Bone marrow (tissue), 2 donors: ENCODE measurements at regions not wholly inside any gene's neighbourhood (a gene's known extent, or its start where the extent isn't known, plus 50 kb on each side); places are given as distances from the start of the nearest gene placed in this dataset.
"Not testable (repeated sequence)": the region's sequence is repeated elsewhere in the genome, so short reads cannot be mapped to it uniquely, and the experiment has no call there.

Experiments
- DNase-seq, 2 donors: peaks; one replicate each; lab custom pipeline; 2025; lab: John Stamatoyannopoulos, UW

- no peak for DNase-seq
Measured at GRCh38 chr7:119886007-119886406, 387.0 kb upstream of the KCND2 start.

DNA sequence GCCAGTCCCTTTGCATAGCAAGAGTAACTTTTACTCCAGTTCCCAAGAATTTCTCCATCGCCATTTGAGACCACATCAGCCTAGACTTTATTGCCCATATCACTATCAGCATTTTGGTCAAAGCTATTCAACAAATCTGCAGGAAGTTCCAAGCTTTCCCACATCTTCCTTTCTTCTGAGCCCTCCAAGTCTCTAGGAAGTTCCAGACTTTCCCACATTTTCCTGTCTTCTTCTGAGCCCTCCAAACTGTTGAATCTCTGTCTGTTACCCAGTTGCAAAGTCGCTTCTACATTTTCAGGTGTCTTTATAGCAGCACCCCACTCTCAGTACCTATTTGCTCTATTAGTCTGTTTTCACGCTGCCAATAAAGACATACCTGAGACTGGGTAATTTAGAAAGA is 386.4 kb upstream of the KCND2 start:
- not testable (repeated sequence) for DNase-seq

GRCh38 chr7:119888251-119888650 is 384.7 kb upstream of the KCND2 start:
- no peak for DNase-seq

- no peak for DNase-seq
Measured at GRCh38 chr7:119890631-119891030, 382.3 kb upstream of the KCND2 start.

DNA sequence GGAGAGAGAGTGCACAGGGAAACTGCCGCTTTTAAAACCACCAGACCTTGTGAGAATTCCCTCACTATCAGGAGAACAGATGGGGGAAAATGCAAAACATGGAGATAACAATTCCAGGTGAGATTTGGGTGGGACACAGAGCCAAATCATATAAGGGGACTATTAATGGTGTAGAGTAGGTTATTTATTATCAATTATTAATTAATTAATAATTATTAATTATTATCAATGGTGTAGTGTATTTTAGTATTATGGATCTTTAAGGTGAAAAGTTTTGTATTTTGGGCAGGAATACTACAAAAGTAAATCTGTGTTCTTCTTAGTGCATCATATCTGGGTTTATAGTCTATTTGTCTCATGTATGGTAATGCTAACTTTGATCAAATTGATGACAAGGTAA is 377.7 kb upstream of the KCND2 start:
- no peak for DNase-seq

- DNase-seq = no peak
Measured at GRCh38 chr7:119896386-119896785, 376.6 kb upstream of the KCND2 start.

GRCh38 chr7:119900996-119901672 is 371.8 kb upstream of the KCND2 start:
- DNase-seq = no peak

GRCh38 chr7:119903085-119903484 is 369.9 kb upstream of the KCND2 start:
- no peak for DNase-seq

GRCh38 chr7:119905495-119905894 is 367.5 kb upstream of the KCND2 start:
- DNase-seq = no peak

GRCh38 chr7:119908948-119909347 is 364.0 kb upstream of the KCND2 start:
- no peak for DNase-seq

DNA sequence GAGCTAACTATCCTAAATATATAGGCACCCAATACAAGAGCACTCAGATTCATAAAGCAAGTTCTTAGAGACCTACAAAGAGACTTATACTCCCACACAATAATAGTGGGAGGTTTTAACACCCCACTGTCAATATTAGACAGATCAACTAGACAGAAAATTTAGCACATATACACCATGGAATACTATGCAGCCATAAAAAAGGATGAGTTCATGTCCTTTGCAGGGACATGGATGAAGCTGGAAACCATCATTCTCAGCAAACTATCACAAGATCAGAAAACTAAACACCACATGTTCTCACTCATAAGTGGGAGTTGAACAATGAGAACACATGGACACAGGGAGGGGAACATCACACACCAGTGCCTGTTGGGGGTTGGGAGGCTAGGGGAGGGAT is 358.9 kb upstream of the KCND2 start:
- not testable (repeated sequence) for DNase-seq

GRCh38 chr7:119916501-119916900 is 356.5 kb upstream of the KCND2 start:
- DNase-seq = no peak

DNA sequence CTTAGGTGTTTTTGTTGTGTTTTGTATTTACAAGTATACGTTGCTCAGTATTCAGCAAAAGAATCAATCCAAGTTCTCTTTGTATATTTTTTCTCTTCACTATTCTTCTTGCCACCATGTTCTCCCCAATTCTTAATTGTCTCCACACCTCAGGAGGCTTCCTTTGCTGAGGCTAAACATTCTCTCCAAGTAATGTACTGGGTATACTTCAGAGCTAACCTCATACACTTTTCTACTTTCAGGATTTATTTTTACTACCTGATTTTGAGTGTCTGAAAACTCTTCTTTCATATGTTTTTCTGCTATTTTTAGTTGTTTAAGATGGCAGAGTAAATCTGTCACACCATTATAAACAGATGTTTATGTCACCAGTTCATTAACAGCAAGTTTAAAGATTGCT is 354.8 kb upstream of the KCND2 start:
- DNase-seq = no peak

DNA sequence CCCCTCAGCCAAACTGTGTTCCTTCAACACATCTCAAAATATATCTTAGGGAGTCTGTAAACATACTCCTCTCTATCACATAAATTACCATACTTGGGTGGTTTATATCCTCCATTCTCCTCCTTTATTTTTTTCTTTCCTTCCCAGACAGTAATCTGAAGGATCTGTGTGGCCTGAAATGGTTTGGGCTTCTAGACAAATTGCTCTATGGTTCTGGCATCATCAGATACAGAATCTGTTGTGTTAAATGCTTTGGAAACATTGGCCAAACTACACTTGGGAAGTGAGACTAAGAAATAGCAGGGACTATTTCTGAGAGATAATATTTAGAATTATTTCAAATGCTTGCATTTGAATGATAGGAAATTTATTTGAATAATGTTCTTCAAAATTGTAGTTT is 353.0 kb upstream of the KCND2 start:
- no peak for DNase-seq

DNA sequence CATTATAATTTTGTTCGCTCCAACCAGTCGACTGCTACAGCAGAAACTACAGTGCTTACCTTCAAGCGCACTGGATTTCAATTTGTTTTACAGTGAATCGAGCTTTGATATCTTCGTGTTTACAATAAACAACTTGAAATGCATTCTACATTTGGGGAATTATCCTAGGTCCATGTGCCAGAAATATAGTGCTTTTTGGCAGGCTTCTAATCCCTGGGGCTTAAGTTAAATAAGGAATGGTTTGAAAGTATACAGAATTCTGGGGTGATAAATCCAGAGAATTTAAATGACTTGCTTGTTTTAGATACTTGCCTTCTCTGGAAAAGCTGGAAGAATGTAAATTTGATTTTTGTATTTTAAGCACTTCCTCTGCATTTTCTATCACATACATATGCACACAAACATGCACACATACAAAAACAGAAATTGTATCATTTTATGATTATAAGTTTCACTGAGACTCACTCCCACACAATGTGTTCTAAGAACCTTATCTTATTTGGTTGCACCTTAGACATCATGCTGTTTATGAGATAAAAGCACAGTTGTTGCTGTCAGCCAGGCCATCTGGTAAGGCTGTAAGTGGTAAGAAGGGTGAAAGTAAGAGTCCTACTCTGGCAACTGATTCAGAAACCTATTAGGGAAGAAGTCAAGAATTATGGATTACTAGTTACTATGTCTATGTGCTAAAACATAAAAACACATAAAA is 347.2 kb upstream of the KCND2 start:
- DNase-seq = no peak

GRCh38 chr7:119929891-119930290 is 343.1 kb upstream of the KCND2 start:
- DNase-seq = no peak

- no peak for DNase-seq
Measured at GRCh38 chr7:119931230-119931824, 341.6 kb upstream of the KCND2 start.

- peak in 1 of 2 donors; percentile 1 for DNase-seq
Measured at GRCh38 chr7:119935418-119936025, 337.5 kb upstream of the KCND2 start.

DNA sequence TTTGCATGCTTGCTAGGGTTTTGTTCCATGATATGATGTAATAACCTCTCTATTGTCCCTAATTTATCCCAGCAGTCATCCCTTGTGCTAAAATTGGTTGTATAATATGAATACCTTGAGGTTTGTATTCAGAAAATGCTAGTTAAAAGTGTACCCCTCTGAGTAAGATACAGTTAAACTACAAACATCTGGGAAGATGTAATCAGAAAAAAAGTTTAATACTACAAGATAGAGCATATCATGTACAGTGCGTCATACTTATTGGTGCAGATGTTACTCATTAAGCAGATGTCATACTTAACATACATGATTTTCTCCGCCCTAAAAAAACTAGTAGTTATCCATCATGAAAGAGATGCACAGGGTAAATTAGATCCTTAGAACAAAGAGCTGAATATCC is 336.1 kb upstream of the KCND2 start:
- no peak for DNase-seq

DNA sequence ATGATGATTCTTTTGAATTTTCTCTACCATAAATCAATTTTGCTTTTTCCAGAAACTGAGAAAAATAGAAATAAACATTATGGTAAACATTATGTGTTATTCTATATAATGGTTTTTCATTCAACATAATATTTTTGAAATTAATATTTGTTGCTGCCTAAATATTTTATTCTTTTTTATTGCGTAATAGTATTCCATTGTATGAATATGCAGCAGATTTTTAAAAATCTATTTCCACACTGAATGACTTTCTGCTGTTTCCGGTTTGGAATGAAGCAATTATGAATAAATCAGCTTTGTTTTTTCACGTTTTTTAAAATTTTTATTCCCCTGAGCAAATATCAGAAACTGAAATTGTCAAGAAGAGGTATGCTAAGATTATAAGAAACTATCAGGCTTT is 335.2 kb upstream of the KCND2 start:
- no peak for DNase-seq

- no peak for DNase-seq
Measured at GRCh38 chr7:119943942-119944600, 328.9 kb upstream of the KCND2 start.

DNA sequence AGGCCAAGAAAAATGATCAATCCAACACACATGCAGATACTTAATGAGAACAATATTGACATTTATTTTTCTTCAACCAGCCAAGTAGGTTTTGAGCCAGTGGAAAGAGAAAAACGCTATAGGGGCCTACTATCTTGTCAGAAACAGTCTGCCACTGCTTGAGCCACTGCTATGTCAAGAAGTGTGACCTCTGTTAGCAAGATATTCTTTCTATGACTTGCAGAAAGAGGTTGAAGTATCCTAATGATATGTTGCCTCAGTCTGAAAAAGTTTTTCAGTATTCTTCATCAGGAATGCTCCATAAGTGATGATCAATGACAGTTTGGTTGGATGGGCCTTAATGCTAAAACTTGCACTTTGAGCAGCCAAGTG is 328.4 kb upstream of the KCND2 start:
- DNase-seq = no peak

DNA sequence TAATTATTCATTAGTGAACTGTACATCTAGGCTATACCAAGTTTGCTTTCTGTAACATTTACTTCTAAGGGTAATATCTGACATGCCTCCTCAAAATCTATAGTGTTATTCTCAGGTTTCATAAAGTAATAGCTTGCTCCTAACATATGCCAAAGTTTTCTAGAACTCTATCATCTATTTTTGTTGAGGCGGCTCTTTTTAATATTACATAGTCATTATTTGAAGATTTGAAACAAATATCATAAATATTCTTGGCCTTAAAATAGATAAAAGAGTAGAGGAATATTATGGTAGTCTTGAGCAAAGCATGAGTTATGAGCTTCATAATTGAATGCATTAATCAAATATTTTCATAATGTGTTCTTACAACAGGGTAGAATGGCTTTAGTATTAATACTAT is 327.2 kb upstream of the KCND2 start:
- DNase-seq = no peak
